ENCODE measurements at regions not wholly inside any gene's neighbourhood (a gene's known extent, or its start where the extent isn't known, plus 50 kb on each side); places are given as distances from the start of the nearest gene placed in this dataset.

DNA sequence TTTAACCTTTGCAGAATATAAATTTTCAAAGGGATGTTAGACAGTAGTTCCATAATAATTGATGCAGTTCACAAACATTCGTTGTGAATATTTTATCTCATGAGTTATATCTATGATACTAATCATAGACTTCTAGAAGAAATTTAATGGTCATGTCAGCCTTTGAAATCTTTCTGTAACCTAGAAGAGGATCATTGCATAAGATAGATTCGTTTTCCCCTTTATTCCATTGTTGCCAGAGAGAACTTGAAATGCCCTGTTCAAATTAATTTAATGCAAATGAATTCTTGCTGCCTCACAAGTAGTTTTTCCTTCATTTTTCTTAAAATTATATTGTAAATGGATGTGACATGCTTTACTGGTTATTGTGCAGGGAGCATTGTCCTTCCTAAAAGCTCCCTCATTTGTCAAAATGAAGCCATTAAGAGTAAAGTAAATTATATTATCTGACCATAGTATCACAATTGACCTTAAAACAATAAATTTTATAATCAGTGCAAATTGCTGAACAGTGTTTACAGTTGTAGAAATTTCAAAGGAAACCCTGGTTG, 128.5 kb upstream of the ZNF717 start (continued):
- TF ChIP-seq CHD7 (IDR thresholded peaks at IDR 0.05; ENCODE audit: insufficient replicate concordance, low read length) (no peak), CBX8 (IDR thresholded peaks at IDR 0.05; ENCODE audit: borderline replicate concordance, low read depth, low read length) (no peak)

Data from H1 (cell line).